ENCODE measurements at regions not wholly inside any gene's neighbourhood (a gene's known extent, or its start where the extent isn't known, plus 50 kb on each side); places are given as distances from the start of the nearest gene placed in this dataset.

DNA sequence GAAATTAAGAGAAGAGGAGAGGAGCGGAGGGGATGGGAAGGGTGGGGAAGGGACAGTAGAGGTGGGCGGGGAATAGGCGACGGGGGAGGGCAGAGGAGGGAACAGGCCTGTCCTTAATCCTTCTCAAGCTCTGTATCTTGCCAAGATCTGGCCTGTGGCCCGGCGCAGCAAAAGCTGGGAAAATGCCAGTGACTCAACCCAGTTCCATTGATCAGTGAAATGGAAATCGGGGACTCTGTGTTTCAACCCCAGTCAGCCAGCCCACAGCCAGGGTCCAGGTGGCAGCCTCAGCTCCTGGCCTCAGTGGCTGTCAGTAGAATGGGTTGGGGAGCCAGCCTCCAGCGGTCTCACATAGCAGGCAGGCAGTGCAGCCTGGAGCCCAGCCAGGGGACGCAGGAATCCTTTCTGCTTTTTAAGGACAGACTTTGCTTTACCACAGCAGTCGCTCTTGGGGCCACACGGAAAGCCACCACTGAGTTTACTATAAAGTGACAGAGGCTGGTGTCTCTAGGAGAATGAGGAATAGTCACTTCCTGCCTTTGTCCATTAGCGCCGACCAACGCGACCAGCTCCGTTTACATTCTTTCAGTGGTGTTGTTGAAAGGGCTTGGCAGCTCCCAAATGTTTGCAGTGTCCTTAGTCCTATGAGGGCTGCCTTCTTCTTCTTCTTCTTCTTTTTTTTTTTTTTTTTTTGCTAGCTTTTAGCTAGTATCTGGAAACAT lies 128.0 kb downstream of the RIN2 start (continued):
- TF ChIP-seq, protein P1, sequence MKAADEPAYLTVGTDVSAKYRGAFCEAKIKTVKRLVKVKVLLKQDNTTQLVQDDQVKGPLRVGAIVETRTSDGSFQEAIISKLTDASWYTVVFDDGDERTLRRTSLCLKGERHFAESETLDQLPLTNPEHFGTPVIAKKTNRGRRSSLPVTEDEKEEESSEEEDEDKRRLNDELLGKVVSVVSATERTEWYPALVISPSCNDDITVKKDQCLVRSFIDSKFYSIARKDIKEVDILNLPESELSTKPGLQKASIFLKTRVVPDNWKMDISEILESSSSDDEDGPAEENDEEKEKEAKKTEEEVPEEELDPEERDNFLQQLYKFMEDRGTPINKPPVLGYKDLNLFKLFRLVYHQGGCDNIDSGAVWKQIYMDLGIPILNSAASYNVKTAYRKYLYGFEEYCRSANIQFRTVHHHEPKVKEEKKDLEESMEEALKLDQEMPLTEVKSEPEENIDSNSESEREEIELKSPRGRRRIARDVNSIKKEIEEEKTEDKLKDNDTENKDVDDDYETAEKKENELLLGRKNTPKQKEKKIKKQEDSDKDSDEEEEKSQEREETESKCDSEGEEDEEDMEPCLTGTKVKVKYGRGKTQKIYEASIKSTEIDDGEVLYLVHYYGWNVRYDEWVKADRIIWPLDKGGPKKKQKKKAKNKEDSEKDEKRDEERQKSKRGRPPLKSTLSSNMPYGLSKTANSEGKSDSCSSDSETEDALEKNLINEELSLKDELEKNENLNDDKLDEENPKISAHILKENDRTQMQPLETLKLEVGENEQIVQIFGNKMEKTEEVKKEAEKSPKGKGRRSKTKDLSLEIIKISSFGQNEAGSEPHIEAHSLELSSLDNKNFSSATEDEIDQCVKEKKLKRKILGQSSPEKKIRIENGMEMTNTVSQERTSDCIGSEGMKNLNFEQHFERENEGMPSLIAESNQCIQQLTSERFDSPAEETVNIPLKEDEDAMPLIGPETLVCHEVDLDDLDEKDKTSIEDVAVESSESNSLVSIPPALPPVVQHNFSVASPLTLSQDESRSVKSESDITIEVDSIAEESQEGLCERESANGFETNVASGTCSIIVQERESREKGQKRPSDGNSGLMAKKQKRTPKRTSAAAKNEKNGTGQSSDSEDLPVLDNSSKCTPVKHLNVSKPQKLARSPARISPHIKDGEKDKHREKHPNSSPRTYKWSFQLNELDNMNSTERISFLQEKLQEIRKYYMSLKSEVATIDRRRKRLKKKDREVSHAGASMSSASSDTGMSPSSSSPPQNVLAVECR (CRISPR knock-in tag; IDR thresholded peaks at IDR 0.05; ENCODE audit: borderline replicate concordance): 0 out of 2 replicates have a peak, but pooled peaks have one; percentile 18
- TF ChIP-seq NR1H2 (CRISPR knock-in tag; IDR thresholded peaks at IDR 0.05; ENCODE audit: borderline replicate concordance, low read depth) (no peak), NCOA2 (CRISPR knock-in tag; IDR thresholded peaks at IDR 0.05) (0 out of 2 replicates have a peak, but pooled peaks have one; percentile 11), ZNF768 (CRISPR knock-in tag; IDR thresholded peaks at IDR 0.05) (peak; percentile 69; the same call in 1 of the 2 replicates), ZNF460 (CRISPR knock-in tag; IDR thresholded peaks at IDR 0.05; ENCODE audit: borderline replicate concordance) (no peak), ZNF331 (CRISPR knock-in tag; IDR thresholded peaks at IDR 0.05) (peak; percentile 36; the same call in 1 of the 2 replicates), ZSCAN25 (CRISPR knock-in tag; IDR thresholded peaks at IDR 0.05) (peak; percentile 61; the same call in 1 of the 2 replicates), ZZZ3 (CRISPR knock-in tag; IDR thresholded peaks at IDR 0.05; ENCODE audit: borderline replicate concordance) (no peak), TRAFD1 (CRISPR knock-in tag; IDR thresholded peaks at IDR 0.05; ENCODE audit: borderline replicate concordance) (peak; percentile 48; the same call in 1 of the 2 replicates), PRDM4 (CRISPR knock-in tag; IDR thresholded peaks at IDR 0.05; ENCODE audit: borderline replicate concordance) (no peak), NFKBIZ (CRISPR knock-in tag; IDR thresholded peaks at IDR 0.05) (0 out of 2 replicates have a peak, but pooled peaks have one; percentile 43), ZFP91 (CRISPR knock-in tag; IDR thresholded peaks at IDR 0.05; ENCODE audit: borderline replicate concordance) (no peak), SRY (CRISPR knock-in tag; IDR thresholded peaks at IDR 0.05) (no peak)
- TF ChIP-seq, protein P2, sequence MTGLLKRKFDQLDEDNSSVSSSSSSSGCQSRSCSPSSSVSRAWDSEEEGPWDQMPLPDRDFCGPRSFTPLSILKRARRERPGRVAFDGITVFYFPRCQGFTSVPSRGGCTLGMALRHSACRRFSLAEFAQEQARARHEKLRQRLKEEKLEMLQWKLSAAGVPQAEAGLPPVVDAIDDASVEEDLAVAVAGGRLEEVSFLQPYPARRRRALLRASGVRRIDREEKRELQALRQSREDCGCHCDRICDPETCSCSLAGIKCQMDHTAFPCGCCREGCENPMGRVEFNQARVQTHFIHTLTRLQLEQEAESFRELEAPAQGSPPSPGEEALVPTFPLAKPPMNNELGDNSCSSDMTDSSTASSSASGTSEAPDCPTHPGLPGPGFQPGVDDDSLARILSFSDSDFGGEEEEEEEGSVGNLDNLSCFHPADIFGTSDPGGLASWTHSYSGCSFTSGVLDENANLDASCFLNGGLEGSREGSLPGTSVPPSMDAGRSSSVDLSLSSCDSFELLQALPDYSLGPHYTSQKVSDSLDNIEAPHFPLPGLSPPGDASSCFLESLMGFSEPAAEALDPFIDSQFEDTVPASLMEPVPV (CRISPR knock-in tag; IDR thresholded peaks at IDR 0.05): no peak
- TF ChIP-seq, protein P3, sequence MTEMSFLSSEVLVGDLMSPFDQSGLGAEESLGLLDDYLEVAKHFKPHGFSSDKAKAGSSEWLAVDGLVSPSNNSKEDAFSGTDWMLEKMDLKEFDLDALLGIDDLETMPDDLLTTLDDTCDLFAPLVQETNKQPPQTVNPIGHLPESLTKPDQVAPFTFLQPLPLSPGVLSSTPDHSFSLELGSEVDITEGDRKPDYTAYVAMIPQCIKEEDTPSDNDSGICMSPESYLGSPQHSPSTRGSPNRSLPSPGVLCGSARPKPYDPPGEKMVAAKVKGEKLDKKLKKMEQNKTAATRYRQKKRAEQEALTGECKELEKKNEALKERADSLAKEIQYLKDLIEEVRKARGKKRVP (CRISPR knock-in tag; IDR thresholded peaks at IDR 0.05): no peak

Data from HepG2 (cell line).